Stimulated activated naive CD8-positive, alpha-beta T cell treated with anti-CD3 and anti-CD28 coated beads, Interleukin-15, amount 100 ng/mL, for 72 hours (primary cell): ENCODE measurements at regions not wholly inside any gene's neighbourhood (a gene's known extent, or its start where the extent isn't known, plus 50 kb on each side); places are given as distances from the start of the nearest gene placed in this dataset.
A peak's percentile ranks its signal among the peaks of the same experiment; 100 is the strongest.
"Not testable (repeated sequence)": the region's sequence is repeated elsewhere in the genome, so short reads cannot be mapped to it uniquely, and the experiment has no call there.

Experiments used
- ATAC-seq: fragments of 150-1000 bp; cut with Tn5 transposase; 2 replicates; pipeline ENCODE4 v1.10.0; 2021; ENCODE audit warnings: mild to moderate bottlenecking, moderate library complexity
- DNase-seq, 2 donors: peaks; one replicate each; pipeline ENCODE4 v3.0.0; 2021 to 2022
- H3K27ac Mint-ChIP-seq, 2 donors: one replicate each; pipeline ENCODE4 v1.8.0; 2022; ENCODE audit warnings: mild to moderate bottlenecking in 2 of 2, mixed read lengths in 2 of 2, moderate library complexity in 2 of 2
- H3K27me3 Mint-ChIP-seq: one replicate; pipeline ENCODE4 v1.8.0; 2022; ENCODE audit warnings: mixed read lengths
- H3K4me1 Mint-ChIP-seq: one replicate; pipeline ENCODE4 v1.8.0; 2022; ENCODE audit warnings: mild to moderate bottlenecking, mixed read lengths
- H3K4me3 Mint-ChIP-seq, 2 donors: one replicate each; pipeline ENCODE4 v1.8.0; 2022; ENCODE audit warnings: mild to moderate bottlenecking in 2 of 2, mixed read lengths in 2 of 2, moderate library complexity in 1 of 2
- H3K9me3 Mint-ChIP-seq, 2 donors: one replicate each; pipeline ENCODE4 v1.8.0; 2022; ENCODE audit warnings: mixed read lengths in 2 of 2

DNA sequence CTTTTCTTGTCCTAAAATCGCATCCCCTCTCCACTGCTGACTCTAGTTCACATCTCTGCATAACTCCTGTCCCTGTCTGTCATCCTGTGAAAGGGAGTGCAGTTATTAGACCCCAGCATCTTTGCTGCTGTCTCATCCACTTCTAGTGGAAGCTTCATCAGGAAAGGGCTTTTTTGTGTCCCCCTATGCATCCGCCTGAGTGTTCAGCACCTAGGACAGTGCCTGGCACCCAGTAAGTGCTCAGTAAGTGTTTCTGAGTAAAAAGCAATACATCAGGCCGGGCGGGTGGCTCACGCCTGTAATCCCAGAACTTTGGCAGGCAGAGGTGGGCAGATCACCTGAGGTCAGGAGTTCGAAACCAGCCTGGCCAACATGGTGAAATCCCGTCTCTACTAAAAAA, 211.8 kb upstream of the FOXK1 start:
- DNase-seq (no peak), ATAC-seq (no peak)
- Mint-ChIP-seq H3K27ac (no peak overlapping the region), H3K9me3 (peaks cover 4 to 7% of the 10 kb centered on the region in 2 donors), H3K4me3 (no peak overlapping the region), H3K4me1 (no peaks in the 10 kb centered on the region), H3K27me3 (peaks cover 27% of the 10 kb centered on the region)

GRCh38 chr7:4472728-4473127, 209.4 kb upstream of the FOXK1 start:
- ATAC-seq (no peak), DNase-seq (no peak)
- Mint-ChIP-seq H3K27me3 (peaks cover 27% of the 10 kb centered on the region), H3K27ac (no peak overlapping the region), H3K4me3 (no peak overlapping the region), H3K9me3 (peaks cover 4 to 7% of the 10 kb centered on the region in 2 donors), H3K4me1 (no peaks in the 10 kb centered on the region)

GRCh38 chr7:4479367-4480039, 202.6 kb upstream of the FOXK1 start:
- ATAC-seq (no peak), DNase-seq (peak; percentile 5 to 17)
- no peaks in the 10 kb centered on the region for H3K4me1 Mint-ChIP-seq
- peaks cover 9% of the 10 kb centered on the region for H3K27me3 Mint-ChIP-seq
- no peak overlapping the region for H3K4me3 Mint-ChIP-seq
- H3K9me3 Mint-ChIP-seq, result peaks cover 12 to 21% of the 10 kb centered on the region in 2 donors
- no peak overlapping the region for H3K27ac Mint-ChIP-seq

- not testable (repeated sequence) for ATAC-seq, DNase-seq, H3K4me1 Mint-ChIP-seq, H3K27ac Mint-ChIP-seq, H3K4me3 Mint-ChIP-seq
- Mint-ChIP-seq H3K27me3 (peaks cover 15% of the 10 kb centered on the region), H3K9me3 (peaks cover 12 to 21% of the 10 kb centered on the region in 2 donors)
These were observed 202.0 kb upstream of the FOXK1 start for GRCh38 chr7:4480131-4480530.

DNA sequence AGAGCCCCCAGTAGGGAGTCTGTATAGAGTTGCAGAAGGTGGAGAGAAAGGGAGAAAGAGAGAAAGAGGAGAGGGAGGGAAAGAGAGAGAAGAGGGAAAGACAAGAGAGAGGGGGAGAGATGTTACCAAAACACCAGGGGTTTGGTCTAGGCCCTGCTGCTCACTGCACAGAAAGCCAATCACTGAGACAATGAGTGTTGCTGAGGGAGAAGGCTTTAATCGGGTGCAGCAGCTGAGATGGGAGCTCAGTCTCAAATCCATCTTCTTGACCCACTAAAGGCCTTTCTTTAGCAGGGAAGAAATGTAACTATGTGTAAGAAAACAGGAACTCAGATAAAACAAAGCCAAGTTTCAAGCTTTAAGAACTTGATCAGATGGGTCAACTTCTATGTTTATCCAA, 198.2 kb upstream of the FOXK1 start:
- peaks cover 26% of the 10 kb centered on the region for H3K27me3 Mint-ChIP-seq
- no peak overlapping the region for H3K27ac Mint-ChIP-seq
- H3K4me3 Mint-ChIP-seq, result no peak overlapping the region
- no peaks in the 10 kb centered on the region for H3K4me1 Mint-ChIP-seq
- H3K9me3 Mint-ChIP-seq, result peaks cover 12 to 21% of the 10 kb centered on the region in 2 donors
- DNase-seq (no peak), ATAC-seq (no peak)

DNA sequence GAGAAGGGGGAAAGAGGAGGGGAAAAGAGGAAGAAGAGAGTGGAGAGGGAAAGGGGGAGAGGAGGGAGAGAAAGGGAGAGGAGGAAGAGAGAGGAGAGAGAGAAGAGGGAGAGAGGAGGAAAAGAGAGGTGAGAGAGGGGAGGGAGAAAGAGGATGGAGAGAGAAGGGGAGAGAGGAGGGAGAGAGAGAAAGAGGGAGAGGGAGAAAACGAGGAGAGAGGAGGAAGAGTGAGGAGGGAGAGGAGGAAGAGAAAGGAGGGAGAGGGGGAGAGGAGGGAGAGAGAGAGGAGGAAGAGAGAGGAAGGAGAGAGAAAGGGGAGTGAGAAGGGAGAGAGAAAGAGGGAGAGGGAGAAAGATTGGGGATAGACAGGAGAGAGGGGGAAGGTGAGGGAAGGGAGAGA, 197.6 kb upstream of the FOXK1 start:
- H3K27ac Mint-ChIP-seq, result no peak overlapping the region
- ATAC-seq, result no peak
- H3K9me3 Mint-ChIP-seq, result peaks cover 12 to 21% of the 10 kb centered on the region in 2 donors

GRCh38 chr7:4486907-4487306, 195.2 kb upstream of the FOXK1 start:
- ATAC-seq (no peak), DNase-seq (no peak)
- peaks cover 26% of the 10 kb centered on the region for H3K27me3 Mint-ChIP-seq
- H3K27ac Mint-ChIP-seq, result no peak overlapping the region
- H3K4me3 Mint-ChIP-seq, result no peak overlapping the region
- no peaks in the 10 kb centered on the region for H3K4me1 Mint-ChIP-seq
- peaks cover 12 to 15% of the 10 kb centered on the region in 2 donors for H3K9me3 Mint-ChIP-seq

More for the DNA sequence above, 197.6 kb upstream of the FOXK1 start:
- peaks cover 26% of the 10 kb centered on the region for H3K27me3 Mint-ChIP-seq
- no peak for DNase-seq
- no peak overlapping the region for H3K4me3 Mint-ChIP-seq
- H3K4me1 Mint-ChIP-seq, result no peaks in the 10 kb centered on the region

- H3K9me3 Mint-ChIP-seq, result peaks cover 10 to 18% of the 10 kb centered on the region in 2 donors
- ATAC-seq, H3K4me1 Mint-ChIP-seq, H3K4me3 Mint-ChIP-seq, H3K27me3 Mint-ChIP-seq, DNase-seq, H3K27ac Mint-ChIP-seq: not testable (repeated sequence)
These were observed 185.2 kb upstream of the FOXK1 start for GRCh38 chr7:4496911-4497310.

- DNase-seq (no peak), ATAC-seq (no peak)
- no peak overlapping the region for H3K27ac Mint-ChIP-seq
- peaks cover 8% of the 10 kb centered on the region for H3K27me3 Mint-ChIP-seq
- no peaks in the 10 kb centered on the region for H3K4me1 Mint-ChIP-seq
- no peak overlapping the region for H3K4me3 Mint-ChIP-seq
- H3K9me3 Mint-ChIP-seq, result peaks cover 10% of the 10 kb centered on the region in 2 donors
These were observed 181.3 kb upstream of the FOXK1 start for GRCh38 chr7:4500812-4501211.

DNA sequence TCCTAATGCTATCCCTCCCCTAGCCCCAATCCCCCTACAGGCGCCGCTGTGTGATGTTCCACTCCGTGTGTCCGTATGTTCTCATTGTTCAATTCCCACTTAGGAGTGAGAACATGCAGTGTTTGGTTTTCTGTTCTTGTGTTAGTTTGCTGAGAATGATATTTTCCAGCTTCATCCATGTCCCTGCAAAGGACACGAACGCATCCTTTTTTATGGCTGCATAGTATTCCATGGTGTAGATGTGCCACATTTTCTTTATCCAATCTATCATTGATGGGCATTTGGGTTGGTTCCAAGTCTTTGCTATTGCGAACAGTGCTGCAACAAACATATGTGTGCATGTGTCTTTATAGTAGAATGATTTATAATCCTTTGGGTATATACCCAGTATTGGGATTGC, 174.2 kb upstream of the FOXK1 start:
- H3K27me3 Mint-ChIP-seq, H3K4me1 Mint-ChIP-seq, DNase-seq, H3K27ac Mint-ChIP-seq, ATAC-seq, H3K9me3 Mint-ChIP-seq, H3K4me3 Mint-ChIP-seq: not testable (repeated sequence)

- Mint-ChIP-seq H3K9me3 (peaks cover 9 to 12% of the 10 kb centered on the region in 2 donors), H3K27me3 (peaks cover 30% of the 10 kb centered on the region), H3K4me3 (no peak overlapping the region), H3K27ac (no peak overlapping the region), H3K4me1 (no peaks in the 10 kb centered on the region)
- ATAC-seq, result no peak
- no peak for DNase-seq
These were observed 168.6 kb upstream of the FOXK1 start for GRCh38 chr7:4513450-4513849.

- H3K9me3 Mint-ChIP-seq, result no peaks in the 10 kb centered on the region
- no peaks in the 10 kb centered on the region for H3K4me1 Mint-ChIP-seq
- peak overlapping the region in 1 of 2 donors; percentile 42 for H3K27ac Mint-ChIP-seq
- peaks cover 43% of the 10 kb centered on the region for H3K27me3 Mint-ChIP-seq
- ATAC-seq (no peak), DNase-seq (no peak)
- H3K4me3 Mint-ChIP-seq, result no peak overlapping the region
These were observed 162.1 kb upstream of the FOXK1 start for GRCh38 chr7:4519819-4520520.

DNA sequence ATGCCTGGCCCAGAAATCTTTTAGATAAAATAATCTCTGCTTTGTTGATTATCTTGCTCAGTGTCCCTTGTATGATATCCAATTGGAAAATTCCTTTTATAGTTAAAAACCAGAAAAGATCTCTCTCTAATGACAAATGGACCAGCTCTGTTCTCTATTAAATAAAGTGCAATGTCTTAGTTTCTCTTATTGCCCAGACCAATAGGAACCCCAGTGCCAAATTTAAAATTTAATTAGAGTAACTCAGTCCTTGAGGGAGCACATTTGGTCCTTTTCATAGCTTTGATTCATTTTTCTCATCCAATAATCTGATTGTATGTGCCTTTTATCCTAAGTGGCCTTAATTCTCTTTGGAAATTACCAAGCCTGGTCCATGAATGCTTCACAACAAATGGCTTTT, 158.9 kb upstream of the FOXK1 start:
- DNase-seq (no peak), ATAC-seq (no peak)
- peaks cover 31% of the 10 kb centered on the region for H3K27me3 Mint-ChIP-seq
- no peaks in the 10 kb centered on the region for H3K9me3 Mint-ChIP-seq
- no peak overlapping the region for H3K4me3 Mint-ChIP-seq
- H3K27ac Mint-ChIP-seq, result no peak overlapping the region
- no peaks in the 10 kb centered on the region for H3K4me1 Mint-ChIP-seq

DNA sequence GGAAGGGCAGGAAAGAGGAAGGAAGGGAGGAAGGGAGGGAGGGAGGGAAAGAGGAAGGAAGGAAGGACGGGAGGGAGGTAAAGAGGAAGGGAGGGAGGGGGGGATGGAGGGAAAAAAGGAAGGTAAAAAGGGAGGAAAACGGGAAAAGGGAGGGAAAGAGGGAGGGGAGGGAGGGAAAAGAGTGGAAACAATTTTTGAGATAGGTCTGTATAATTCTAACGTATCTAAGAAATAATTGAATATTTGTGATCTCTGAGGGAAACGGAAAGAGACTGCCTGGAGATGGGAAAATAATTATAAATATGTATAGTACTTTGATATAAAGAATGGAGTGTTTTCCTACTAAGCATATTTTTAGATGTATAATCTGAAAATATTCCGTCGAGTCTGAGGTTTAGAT, 158.2 kb upstream of the FOXK1 start:
- no peak for DNase-seq
- Mint-ChIP-seq H3K27ac (no peak overlapping the region), H3K27me3 (peaks cover 24% of the 10 kb centered on the region), H3K9me3 (no peaks in the 10 kb centered on the region), H3K4me3 (no peak overlapping the region), H3K4me1 (no peaks in the 10 kb centered on the region)
- ATAC-seq, result no peak

GRCh38 chr7:4525884-4526283, 156.2 kb upstream of the FOXK1 start:
- ATAC-seq (no peak), DNase-seq (no peak)
- H3K27ac Mint-ChIP-seq, result no peak overlapping the region
- no peaks in the 10 kb centered on the region for H3K9me3 Mint-ChIP-seq
- H3K27me3 Mint-ChIP-seq, result peaks cover 24% of the 10 kb centered on the region
- no peak overlapping the region for H3K4me3 Mint-ChIP-seq
- H3K4me1 Mint-ChIP-seq, result no peaks in the 10 kb centered on the region

- no peaks in the 10 kb centered on the region for H3K9me3 Mint-ChIP-seq
- ATAC-seq (no peak), DNase-seq (no peak)
- H3K4me3 Mint-ChIP-seq, result no peak overlapping the region
- H3K27me3 Mint-ChIP-seq, result peaks cover 15% of the 10 kb centered on the region
- no peak overlapping the region for H3K27ac Mint-ChIP-seq
- no peaks in the 10 kb centered on the region for H3K4me1 Mint-ChIP-seq
These were observed 154.0 kb upstream of the FOXK1 start for GRCh38 chr7:4527988-4528636.
